Activated CD4-positive, CD25-positive, alpha-beta regulatory T cell treated with anti-CD3 and anti-CD28 coated beads, Interleukin-2, amount 50 U/mL, for 72 hours (primary cell): ENCODE measurements at regions not wholly inside any gene's neighbourhood (a gene's known extent, or its start where the extent isn't known, plus 50 kb on each side); places are given as distances from the start of the nearest gene placed in this dataset.
"Not testable (repeated sequence)": the region's sequence is repeated elsewhere in the genome, so short reads cannot be mapped to it uniquely, and the experiment has no call there.

Source experiments
- DNase-seq: peaks from one replicate; pipeline ENCODE4 v3.0.0; 2021

- no peak for DNase-seq
Observed at GRCh38 chr6:133759524-133759923, 129.4 kb upstream of the TCF21 start.

- no peak for DNase-seq
Observed at GRCh38 chr6:133761706-133762105, 127.2 kb upstream of the TCF21 start.

- DNase-seq: no peak
Observed at GRCh38 chr6:133764008-133764753, 124.7 kb upstream of the TCF21 start.

- DNase-seq: no peak
Observed at GRCh38 chr6:133764754-133765208, 124.1 kb upstream of the TCF21 start.

- no peak for DNase-seq
Observed at GRCh38 chr6:133767357-133767970, 121.4 kb upstream of the TCF21 start.

GRCh38 chr6:133768656-133769295 lies 120.1 kb upstream of the TCF21 start:
- DNase-seq: no peak

- no peak for DNase-seq
Observed at GRCh38 chr6:133769463-133769862, 119.5 kb upstream of the TCF21 start.

- DNase-seq: no peak
Observed at GRCh38 chr6:133772567-133772966, 116.3 kb upstream of the TCF21 start.

GRCh38 chr6:133773776-133774175 lies 115.1 kb upstream of the TCF21 start:
- DNase-seq: no peak

GRCh38 chr6:133774356-133774755 lies 114.6 kb upstream of the TCF21 start:
- no peak for DNase-seq

- DNase-seq: no peak
Observed at GRCh38 chr6:133778414-133779130, 110.3 kb upstream of the TCF21 start.

- DNase-seq: no peak
Observed at GRCh38 chr6:133779916-133780695, 108.8 kb upstream of the TCF21 start.

GRCh38 chr6:133786016-133786415 lies 102.9 kb upstream of the TCF21 start:
- no peak for DNase-seq

GRCh38 chr6:133787122-133787521 lies 101.8 kb upstream of the TCF21 start:
- DNase-seq: no peak

- DNase-seq: no peak
Observed at GRCh38 chr6:133787859-133788505, 100.9 kb upstream of the TCF21 start.

GRCh38 chr6:133788556-133788955 lies 100.4 kb upstream of the TCF21 start:
- DNase-seq: no peak

- DNase-seq: not testable (repeated sequence)
Observed at GRCh38 chr6:133789449-133789848, 99.5 kb upstream of the TCF21 start.

GRCh38 chr6:133790756-133791155 lies 98.2 kb upstream of the TCF21 start:
- DNase-seq: not testable (repeated sequence)

- not testable (repeated sequence) for DNase-seq
Observed at GRCh38 chr6:133795051-133795450, 93.9 kb upstream of the TCF21 start.

GRCh38 chr6:133796235-133796634 lies 92.7 kb upstream of the TCF21 start:
- no peak for DNase-seq

- no peak for DNase-seq
Observed at GRCh38 chr6:133799043-133799442, 89.9 kb upstream of the TCF21 start.

- DNase-seq: no peak
Observed at GRCh38 chr6:133802861-133803260, 86.1 kb upstream of the TCF21 start.
